A549 (cell line): ENCODE measurements at regions not wholly inside any gene's neighbourhood (a gene's known extent, or its start where the extent isn't known, plus 50 kb on each side); places are given as distances from the start of the nearest gene placed in this dataset.

Source experiments
- ATAC-seq, 2 experiments: fragments of 200-7000 bp in 1 of 2; fragments of >200 bp in 1 of 2; cut with Nextera tagmentation in 1 of 2; cut with Tn5 transposase in 1 of 2; 3 replicates each; pipeline versions ENCODE4 v1.8.0 to v1.9.1; 2018 to 2020; ENCODE audit warnings: mild to moderate bottlenecking in 1 of 2, moderate library complexity in 1 of 2
- CTCF ChIA-PET: fragments of 300-600 bp; sonication (Branson Sonifier 250); formaldehyde crosslinking; extraction: SDS; loops from one replicate; lab custom pipeline; 2021; ENCODE audit warnings: antibody characterized with exemption, inconsistent platforms; lab: Yijun Ruan, JAX
- POLR2A ChIA-PET: fragments of 350-600 bp; formaldehyde crosslinking; extraction: SDS; loops from one replicate; lab custom pipeline; 2021; ENCODE audit warnings: antibody characterized with exemption, inconsistent platforms; lab: Yijun Ruan, JAX
- DNase-seq, 2 experiments: peaks; one replicate each; pipeline versions ENCODE4 v3.0.0 to v3.0.0-alpha.2; 2011 to 2016; ENCODE audit warnings: low read depth in 1 of 2, low spot score in 1 of 2
- FAIRE-seq: peaks from 2 replicates; lab custom pipeline; 2011; peaks lifted over from hg19 to GRCh38; lab: Jason Lieb, UNC
- H3K27ac ChIP-seq, 2 experiments: fragments of >200 bp; sonication (Bioruptor Twin); formaldehyde crosslinking; 3 replicates each; pipeline ENCODE4 v1.5.1; 2016 to 2017
- H3K4me1 ChIP-seq: fragments of >200 bp; sonication (Bioruptor Twin); formaldehyde crosslinking; 3 replicates; pipeline ENCODE4 v1.6.1; 2016
- H3K4me2 ChIP-seq: fragments of >200 bp; sonication (Bioruptor Twin); formaldehyde crosslinking; 3 replicates; pipeline ENCODE4 v1.6.1; 2016
- H3K4me3 ChIP-seq: fragments of >200 bp; sonication (Bioruptor Twin); formaldehyde crosslinking; 3 replicates; pipeline ENCODE4 v1.5.1; 2016
- H3K9me3 ChIP-seq: fragments of >200 bp; sonication (Bioruptor Twin); formaldehyde crosslinking; 3 replicates; pipeline ENCODE4 v1.6.1; 2016
- ATOH8 ChIP-seq: fragments of 250-450 bp; sonication (Bioruptor Pico); IDR thresholded peaks from 2 replicates; pipeline ENCODE4 v1.5.0; 2020; ENCODE audit warnings: low read depth, mild to moderate bottlenecking, moderate library complexity
- BCL3 ChIP-seq: fragments of >200 bp; sonication (Bioruptor Twin); formaldehyde crosslinking; IDR thresholded peaks from 3 replicates; pipeline ENCODE4 v1.6.1; 2016
- BHLHE40 ChIP-seq: IDR thresholded peaks from 2 replicates; pipeline ENCODE4 v1.6.1; 2012; ENCODE audit warnings: low read depth, low read length, inconsistent platforms
- CBX2 ChIP-seq: fragments of 200-600 bp; sonication (generic); IDR thresholded peaks from 2 replicates; pipeline ENCODE4 v1.6.1; 2016; ENCODE audit warnings: low read depth, mild to moderate bottlenecking, borderline replicate concordance
- CEBPB ChIP-seq, 2 experiments: fragments of >200 bp in 1 of 2; sonication (Bioruptor Twin) in 1 of 2; formaldehyde crosslinking in 1 of 2; IDR thresholded peaks; 2 replicates each; pipeline ENCODE4 v1.6.1; 2012 to 2016
- CHD2 ChIP-seq: fragments of 150-350 bp; IDR thresholded peaks from 2 replicates; pipeline ENCODE4 v1.6.1; 2014; ENCODE audit warnings: low read length; ENCODE audit not compliant: partially characterized antibody
- CHD4 ChIP-seq: fragments of 200-600 bp; sonication (generic); IDR thresholded peaks from 2 replicates; pipeline ENCODE4 v1.6.1; 2016; ENCODE audit warnings: antibody characterized with exemption, mild to moderate bottlenecking, borderline replicate concordance
- E2F6 ChIP-seq: IDR thresholded peaks from 2 replicates; pipeline ENCODE4 v1.6.1; 2012; ENCODE audit warnings: low read depth, borderline replicate concordance
- EHMT2 ChIP-seq: fragments of 200-600 bp; sonication (generic); IDR thresholded peaks from 2 replicates; pipeline ENCODE4 v1.6.1; 2016; ENCODE audit warnings: antibody characterized with exemption, low read depth, mild to moderate bottlenecking, moderate library complexity
- ELK1 ChIP-seq: fragments of 150-350 bp; IDR thresholded peaks from 2 replicates; pipeline ENCODE4 v1.6.1; 2014; ENCODE audit warnings: low read depth, mild to moderate bottlenecking, low read length
- ESRRA ChIP-seq: fragments of 150-350 bp; IDR thresholded peaks from 2 replicates; pipeline ENCODE4 v1.6.1; 2014; ENCODE audit warnings: mild to moderate bottlenecking, low read length, borderline replicate concordance
- GATA3 ChIP-seq: IDR thresholded peaks from 2 replicates; pipeline ENCODE4 v1.6.1; 2012; ENCODE audit warnings: borderline replicate concordance
- HDAC2 ChIP-seq: fragments of 200-600 bp; sonication (generic); IDR thresholded peaks from 2 replicates; pipeline ENCODE4 v1.6.1; 2016
- HES2 ChIP-seq: fragments of >200 bp; sonication (Bioruptor Twin); formaldehyde crosslinking; IDR thresholded peaks from 2 replicates; pipeline ENCODE4 v1.6.1; 2016
- HEYL ChIP-seq: fragments of 250-450 bp; sonication (Bioruptor Pico); IDR thresholded peaks from 2 replicates; pipeline ENCODE4 v1.8.0; 2021; ENCODE audit warnings: mild to moderate bottlenecking, moderate library complexity
- HMGXB4 ChIP-seq: fragments of 250-450 bp; sonication (Bioruptor Pico); IDR thresholded peaks from 2 replicates; pipeline ENCODE4 v1.5.0; 2021; ENCODE audit warnings: mild to moderate bottlenecking, moderate library complexity, borderline replicate concordance
- HOXB13 ChIP-seq: fragments of 250-450 bp; sonication (Bioruptor Pico); IDR thresholded peaks from 2 replicates; pipeline ENCODE4 v1.5.0; 2020; ENCODE audit warnings: low read depth, mild to moderate bottlenecking, moderate library complexity
- HOXB5 ChIP-seq: fragments of 250-450 bp; sonication (Bioruptor Pico); IDR thresholded peaks from 2 replicates; pipeline ENCODE4 v1.5.0; 2020; ENCODE audit warnings: mild to moderate bottlenecking, moderate library complexity
- JUNB ChIP-seq: fragments of >200 bp; sonication (Bioruptor Twin); formaldehyde crosslinking; IDR thresholded peaks from 2 replicates; pipeline ENCODE4 v1.6.1; 2016
- KDM1A ChIP-seq: fragments of 200-600 bp; sonication (generic); IDR thresholded peaks from 2 replicates; pipeline ENCODE4 v1.6.1; 2016; ENCODE audit warnings: low read depth, mild to moderate bottlenecking
- KDM5A ChIP-seq: fragments of 200-600 bp; sonication (generic); IDR thresholded peaks from 2 replicates; pipeline ENCODE4 v1.6.1; 2016; ENCODE audit warnings: antibody characterized with exemption, mild to moderate bottlenecking
- MAZ ChIP-seq: fragments of 150-350 bp; IDR thresholded peaks from 2 replicates; pipeline ENCODE4 v1.6.1; 2014; ENCODE audit warnings: antibody characterized with exemption, low read depth, low read length, borderline replicate concordance
- NPAS2 ChIP-seq: fragments of 250-450 bp; sonication (Bioruptor Pico); IDR thresholded peaks from 2 replicates; pipeline ENCODE4 v1.8.0; 2022; ENCODE audit warnings: mild to moderate bottlenecking, moderate library complexity, borderline replicate concordance
- NR3C1 ChIP-seq: fragments of >200 bp; sonication (Bioruptor Twin); formaldehyde crosslinking; IDR thresholded peaks from 3 replicates; pipeline ENCODE4 v1.6.1; 2017
- PBX3 ChIP-seq: IDR thresholded peaks from 2 replicates; pipeline ENCODE4 v1.6.1; 2012
- RAD21 ChIP-seq, 2 experiments: fragments of >200 bp in 1 of 2; sonication (Bioruptor Twin) in 1 of 2; formaldehyde crosslinking in 1 of 2; IDR thresholded peaks in 1 of 2; conservative IDR thresholded peaks in 1 of 2; 2 replicates in 1 of 2; 3 replicates in 1 of 2; pipeline ENCODE4 v1.6.1; 2012 to 2018; ENCODE audit warnings: inconsistent platforms in 1 of 2
- RCOR1 ChIP-seq: fragments of 150-350 bp; IDR thresholded peaks from 2 replicates; pipeline ENCODE4 v1.6.1; 2014; ENCODE audit warnings: antibody characterized with exemption, low read length, low read depth
- RFX5 ChIP-seq: fragments of 450-650 bp; IDR thresholded peaks from 2 replicates; pipeline ENCODE4 v1.7.1; 2014; ENCODE audit warnings: antibody characterized with exemption, mild to moderate bottlenecking, moderate library complexity
- SMC3 ChIP-seq: fragments of >200 bp; sonication (Bioruptor Twin); formaldehyde crosslinking; IDR thresholded peaks from 3 replicates; pipeline ENCODE4 v1.6.1; 2018; ENCODE audit warnings: inconsistent platforms
- TFCP2L1 ChIP-seq: fragments of 250-450 bp; sonication (Bioruptor Pico); IDR thresholded peaks from 2 replicates; pipeline ENCODE4 v1.5.0; 2021; ENCODE audit warnings: mild to moderate bottlenecking
- TP53 ChIP-seq: fragments of 250-450 bp; sonication (Bioruptor Pico); IDR thresholded peaks from 2 replicates; pipeline ENCODE4 v1.5.0; 2021; ENCODE audit warnings: mild to moderate bottlenecking, moderate library complexity
- ZFP36 ChIP-seq: fragments of 450-650 bp; IDR thresholded peaks from 2 replicates; pipeline ENCODE4 v1.6.1; 2014; ENCODE audit warnings: borderline replicate concordance; ENCODE audit not compliant: partially characterized antibody
- WGBS: methylation state at CpG from one replicate; pipeline ENCODE4 v1.1.6; 2017; ENCODE audit errors: missing lambda C conversion rate; 5-methylcytosine and 5-hydroxymethylcytosine counted together

GRCh38 chr14:98411154-98411553, 860.8 kb downstream of the BCL11B start (continued):
- TF ChIP-seq BCL3 = no peak
- TF ChIP-seq CHD4 = no peak
- TF ChIP-seq HOXB13 (CRISPR knock-in tag) = no peak
- TF ChIP-seq ZFP36 = no peak
- no peak for TF ChIP-seq HMGXB4 (CRISPR knock-in tag)
- TF ChIP-seq, all 56 proteins: peak for 0

GRCh38 chr14:98412431-98412830, 859.6 kb downstream of the BCL11B start:
- TF ChIP-seq EHMT2 (no peak), HOXB5 (CRISPR knock-in tag) (no peak), SMC3 (no peak), KDM1A (no peak), CBX2 (no peak), RFX5 (no peak), NR3C1 (no peak), HOXB13 (CRISPR knock-in tag) (no peak), HDAC2 (no peak), ELK1 (no peak), RCOR1 (no peak), HEYL (CRISPR knock-in tag) (no peak), E2F6 (no peak), CEBPB (IDR thresholded peaks at IDR 0.05) (no peak), GATA3 (no peak), TFCP2L1 (CRISPR knock-in tag) (no peak), NPAS2 (CRISPR knock-in tag) (no peak), JUNB (no peak), KDM5A (no peak)

GRCh38 chr14:98415766-98416165, 856.2 kb downstream of the BCL11B start:
- DNase-seq (no peak), ATAC-seq (no peak), FAIRE-seq (no peak)
- H3K9me3 ChIP-seq = no peaks in the 10 kb centered on the region
- WGBS = 5% methylated on average over 6 of the region's 6 CpGs
- H3K27ac ChIP-seq = no peak overlapping the region
- H3K4me2 ChIP-seq = no peak overlapping the region
- no peak overlapping the region for H3K4me3 ChIP-seq
- CTCF ChIA-PET = no interaction called here
- POLR2A ChIA-PET = no interaction called here
- H3K4me1 ChIP-seq = no peaks in the 10 kb centered on the region
- TF ChIP-seq CHD2 (no peak), MAZ (no peak), ATOH8 (no peak), PBX3 (no peak), ESRRA (no peak), RAD21 (conservative IDR thresholded peaks at IDR 0.05 in 1 of 2, IDR thresholded peaks at IDR 0.05 in 1 of 2) (no peak), BHLHE40 (no peak), ZFP36 (no peak), HES2 (no peak), TP53 (CRISPR knock-in tag) (no peak), TFCP2L1 (CRISPR knock-in tag) (no peak)

More at GRCh38 chr14:98412431-98412830, 859.6 kb downstream of the BCL11B start:
- Histone ChIP-seq H3K27ac (no peak overlapping the region), H3K4me2 (no peak overlapping the region), H3K9me3 (no peaks in the 10 kb centered on the region), H3K4me1 (no peaks in the 10 kb centered on the region), H3K4me3 (no peak overlapping the region)
- WGBS = 40% methylated on average over 2 of the region's 2 CpGs
- ChIA-PET POLR2A (no interaction called here), CTCF (interaction anchor here (1.1 kb wide), 1 partner anchor 27 kb away, joined by 3 read pairs; no protein-coding TSS in a partner anchor)
- ATAC-seq (no peak), DNase-seq (no peak), FAIRE-seq (no peak)
